ENCODE measurements at regions not wholly inside any gene's neighbourhood (a gene's known extent, or its start where the extent isn't known, plus 50 kb on each side); places are given as distances from the start of the nearest gene placed in this dataset.

- 0 out of 2 replicates have a peak, but pooled peaks have one; percentile 15 for TF ChIP-seq MAX (IDR thresholded peaks at IDR 0.05)
- TF ChIP-seq NFIC (IDR thresholded peaks at IDR 0.05): no peak
Measured at GRCh38 chrX:153245288-153245731, 66.2 kb downstream of the MAGEA1 start.

- TF ChIP-seq TCF12 (IDR thresholded peaks at IDR 0.05; ENCODE audit: low read depth) (no peak), TEAD4 (IDR thresholded peaks at IDR 0.05) (no peak), CEBPB (IDR thresholded peaks at IDR 0.05) (no peak)
Measured at GRCh38 chrX:153244767-153245166, 65.7 kb downstream of the MAGEA1 start.

- TF ChIP-seq RAD21 (IDR thresholded peaks at IDR 0.05; ENCODE audit: low read depth): no peak
- no peak for TF ChIP-seq REST (IDR thresholded peaks at IDR 0.05; ENCODE audit: low read depth)
- no peak for TF ChIP-seq CREB1 (IDR thresholded peaks at IDR 0.05; ENCODE audit: low read depth)
- no peak for TF ChIP-seq FOXM1 (IDR thresholded peaks at IDR 0.05; ENCODE audit: borderline replicate concordance, low read depth)
- no peak for TF ChIP-seq EP300 (IDR thresholded peaks at IDR 0.05; ENCODE audit: borderline replicate concordance)
- TF ChIP-seq MAX (IDR thresholded peaks at IDR 0.05): no peak
- no peak for TF ChIP-seq TAF1 (IDR thresholded peaks at IDR 0.05; ENCODE audit: low read depth)
- no peak for TF ChIP-seq TCF12 (IDR thresholded peaks at IDR 0.05; ENCODE audit: low read depth)
- no peak for TF ChIP-seq ZBTB7A (IDR thresholded peaks at IDR 0.05; ENCODE audit: low read depth)
- TF ChIP-seq TEAD4 (IDR thresholded peaks at IDR 0.05): no peak
- TF ChIP-seq NFIC (IDR thresholded peaks at IDR 0.05): no peak
- TF ChIP-seq YY1 (IDR thresholded peaks at IDR 0.05; ENCODE audit: low read depth): no peak
Measured at GRCh38 chrX:153238361-153238760, 59.3 kb downstream of the MAGEA1 start.

Data from Ishikawa (cell line).